Right cardiac atrium (tissue), 5 donors: ENCODE measurements at regions not wholly inside any gene's neighbourhood (a gene's known extent, or its start where the extent isn't known, plus 50 kb on each side); places are given as distances from the start of the nearest gene placed in this dataset.

Experiments used
- ATAC-seq, 2 donors: fragments of 200-7000 bp; cut with Tn5 transposase; one replicate each; pipeline versions ENCODE4 v1.8.0 to v1.9.1; 2020; ENCODE audit warnings: moderate library complexity in 2 of 2, mild to moderate bottlenecking in 1 of 2
- DNase-seq, 3 donors: peaks; one replicate each; pipeline ENCODE4 v3.0.0-alpha.2; 2020
- H3K27ac ChIP-seq: one replicate; pipeline ENCODE4 v1.5.1; 2013; ENCODE audit warnings: mild to moderate bottlenecking, low read length, control low read depth, moderate library complexity
- H3K27me3 ChIP-seq: one replicate; pipeline ENCODE4 v1.6.1; 2013; ENCODE audit not compliant: control insufficient read depth, insufficient read depth
- H3K4me1 ChIP-seq: one replicate; pipeline ENCODE4 v1.6.1; 2013; ENCODE audit warnings: low read length; ENCODE audit not compliant: control insufficient read depth, insufficient read depth
- H3K4me3 ChIP-seq: one replicate; pipeline ENCODE4 v1.5.1; 2013; ENCODE audit warnings: low read length, control low read depth
- H3K9me3 ChIP-seq: one replicate; pipeline ENCODE4 v1.6.1; 2013; ENCODE audit warnings: low read length; ENCODE audit not compliant: control insufficient read depth
- WGBS: extraction: QIAGEN DNeasy Blood & Tissue Kit; methylation state at CpG from one replicate; pipeline ENCODE4 v1.1.7; 2013; 5-methylcytosine and 5-hydroxymethylcytosine counted together
- intact Hi-C, 4 donors: fragments of 100-400 bp; cut with DNase I; formaldehyde crosslinking; loops; one replicate each; pipeline versions ENCODE4 v1.11.0 to v1.14.0; 2022 to 2023
- donor health status: healthy with polysubstance abuse.
- donor health status: DM: no; HTN: yes; CAD: no.
- donor health status: DM: no; HTN: no; CAD: no.
- donor health status: DM: no; HTN: yes; CAD: no; lungs with severe emphysema.
- donor health status: DM: yes; HTN: yes; CAD: no.

GRCh38 chr2:16135196-16135912, 195.0 kb downstream of the MYCN start:
- DNase-seq, result no peak
- no peak overlapping the region for H3K27ac ChIP-seq
- no peak overlapping the region for H3K4me3 ChIP-seq
- intact Hi-C loops, result no loop called here
- H3K9me3 ChIP-seq, result no peaks in the 10 kb centered on the region
- no peaks in the 10 kb centered on the region for H3K27me3 ChIP-seq
- H3K4me1 ChIP-seq, result no peaks in the 10 kb centered on the region
- no peak for ATAC-seq

- intact Hi-C loops, result no loop called here
- Histone ChIP-seq H3K27me3 (no peaks in the 10 kb centered on the region), H3K9me3 (no peaks in the 10 kb centered on the region), H3K27ac (no peak overlapping the region), H3K4me1 (no peaks in the 10 kb centered on the region), H3K4me3 (no peak overlapping the region)
- DNase-seq (no peak), ATAC-seq (no peak)
- 90% methylated on average over 9 of the region's 9 CpGs for WGBS
Observed at GRCh38 chr2:16134436-16135165, 194.3 kb downstream of the MYCN start.

GRCh38 chr2:16130906-16131400, 190.6 kb downstream of the MYCN start:
- WGBS, result 70% methylated on average over 8 of the region's 8 CpGs
- no peaks in the 10 kb centered on the region for H3K9me3 ChIP-seq

GRCh38 chr2:16130541-16130880, 190.2 kb downstream of the MYCN start:
- Histone ChIP-seq H3K4me1 (no peaks in the 10 kb centered on the region), H3K27me3 (no peaks in the 10 kb centered on the region), H3K27ac (no peak overlapping the region), H3K9me3 (no peaks in the 10 kb centered on the region), H3K4me3 (no peak overlapping the region)
- no peak for DNase-seq
- WGBS, result 87% methylated on average over 5 of the region's 5 CpGs
- no peak for ATAC-seq
- intact Hi-C loops, result no loop called here

More at GRCh38 chr2:16130906-16131400, 190.6 kb downstream of the MYCN start:
- Histone ChIP-seq H3K4me1 (no peaks in the 10 kb centered on the region), H3K4me3 (no peak overlapping the region), H3K27ac (no peak overlapping the region), H3K27me3 (no peaks in the 10 kb centered on the region)
- ATAC-seq (no peak), DNase-seq (no peak)
- intact Hi-C loops, result no loop called here

- ATAC-seq, result no peak
- no peaks in the 10 kb centered on the region for H3K4me1 ChIP-seq
- H3K9me3 ChIP-seq, result no peaks in the 10 kb centered on the region
- 92% methylated on average over 8 of the region's 8 CpGs for WGBS
- no peak for DNase-seq
- no peak overlapping the region for H3K4me3 ChIP-seq
- intact Hi-C loops, result no loop called here
- H3K27me3 ChIP-seq, result no peaks in the 10 kb centered on the region
- no peak overlapping the region for H3K27ac ChIP-seq
Observed at GRCh38 chr2:16129716-16130540, 189.6 kb downstream of the MYCN start.

GRCh38 chr2:16128746-16129610, 188.6 kb downstream of the MYCN start:
- Histone ChIP-seq H3K27ac (no peak overlapping the region), H3K4me1 (no peaks in the 10 kb centered on the region), H3K9me3 (no peaks in the 10 kb centered on the region), H3K27me3 (no peaks in the 10 kb centered on the region), H3K4me3 (no peak overlapping the region)
- intact Hi-C loops, result no loop called here
- 84% methylated on average over 13 of the region's 13 CpGs for WGBS
- DNase-seq (no peak), ATAC-seq (no peak)

- no peak overlapping the region for H3K4me3 ChIP-seq
- H3K27me3 ChIP-seq, result no peaks in the 10 kb centered on the region
- DNase-seq (no peak), ATAC-seq (no peak)
- no peaks in the 10 kb centered on the region for H3K9me3 ChIP-seq
- no peaks in the 10 kb centered on the region for H3K4me1 ChIP-seq
- intact Hi-C loops, result no loop called here
- H3K27ac ChIP-seq, result no peak overlapping the region
- 53% methylated on average over 8 of the region's 8 CpGs for WGBS
Observed at GRCh38 chr2:16127958-16128357, 187.6 kb downstream of the MYCN start.

- Histone ChIP-seq H3K27me3 (no peaks in the 10 kb centered on the region), H3K27ac (no peak overlapping the region), H3K9me3 (no peaks in the 10 kb centered on the region), H3K4me1 (no peaks in the 10 kb centered on the region), H3K4me3 (no peak overlapping the region)
- ATAC-seq (no peak), DNase-seq (no peak)
- WGBS, result 91% methylated on average over 10 of the region's 10 CpGs
- intact Hi-C loops, result no loop called here
Observed at GRCh38 chr2:16127276-16127940, 187.1 kb downstream of the MYCN start.

- Histone ChIP-seq H3K9me3 (no peaks in the 10 kb centered on the region), H3K4me1 (no peaks in the 10 kb centered on the region), H3K4me3 (no peak overlapping the region), H3K27ac (no peak overlapping the region), H3K27me3 (no peaks in the 10 kb centered on the region)
- WGBS, result 52% methylated on average over 4 of the region's 4 CpGs
- DNase-seq (no peak), ATAC-seq (no peak)
- intact Hi-C loops, result no loop called here
Observed at GRCh38 chr2:16126517-16127275, 186.3 kb downstream of the MYCN start.
